ENCODE measurements at regions not wholly inside any gene's neighbourhood (a gene's known extent, or its start where the extent isn't known, plus 50 kb on each side); places are given as distances from the start of the nearest gene placed in this dataset.

DNA sequence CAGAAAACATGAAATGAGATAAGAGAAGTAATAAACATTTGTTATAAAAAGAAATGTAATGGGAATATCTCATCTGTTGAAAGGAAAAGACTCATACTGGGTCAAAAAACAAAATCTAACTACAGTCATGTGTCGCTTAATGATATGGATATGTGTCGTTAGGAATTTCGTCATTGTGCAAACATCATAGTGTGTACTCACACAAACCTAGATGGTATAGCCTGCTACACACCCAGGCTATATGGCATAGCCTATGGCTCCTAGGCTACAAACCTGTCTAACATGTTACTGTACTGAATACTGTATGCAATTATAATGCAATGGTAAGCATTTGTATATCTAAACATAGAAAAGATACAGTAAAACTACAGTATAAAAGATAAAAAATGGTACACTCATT, 89.8 kb upstream of the ZC3H12C start:
- Histone ChIP-seq H3K27me3 (ENCODE audit: insufficient read depth in 3 of 3, low read length in 2 of 3) (no peaks in the 10 kb centered on the region), H3K27ac (no peak overlapping the region), H3K4me3 (no peak overlapping the region), H3K9me3 (peaks cover 4% of the 10 kb centered on the region), H3K36me3 (ENCODE audit: insufficient read depth in 1 of 2, low read depth in 1 of 2) (no peaks in the 10 kb centered on the region), H3K4me1 (peaks cover 20% of the 10 kb centered on the region)
- TF ChIP-seq, protein P1, sequence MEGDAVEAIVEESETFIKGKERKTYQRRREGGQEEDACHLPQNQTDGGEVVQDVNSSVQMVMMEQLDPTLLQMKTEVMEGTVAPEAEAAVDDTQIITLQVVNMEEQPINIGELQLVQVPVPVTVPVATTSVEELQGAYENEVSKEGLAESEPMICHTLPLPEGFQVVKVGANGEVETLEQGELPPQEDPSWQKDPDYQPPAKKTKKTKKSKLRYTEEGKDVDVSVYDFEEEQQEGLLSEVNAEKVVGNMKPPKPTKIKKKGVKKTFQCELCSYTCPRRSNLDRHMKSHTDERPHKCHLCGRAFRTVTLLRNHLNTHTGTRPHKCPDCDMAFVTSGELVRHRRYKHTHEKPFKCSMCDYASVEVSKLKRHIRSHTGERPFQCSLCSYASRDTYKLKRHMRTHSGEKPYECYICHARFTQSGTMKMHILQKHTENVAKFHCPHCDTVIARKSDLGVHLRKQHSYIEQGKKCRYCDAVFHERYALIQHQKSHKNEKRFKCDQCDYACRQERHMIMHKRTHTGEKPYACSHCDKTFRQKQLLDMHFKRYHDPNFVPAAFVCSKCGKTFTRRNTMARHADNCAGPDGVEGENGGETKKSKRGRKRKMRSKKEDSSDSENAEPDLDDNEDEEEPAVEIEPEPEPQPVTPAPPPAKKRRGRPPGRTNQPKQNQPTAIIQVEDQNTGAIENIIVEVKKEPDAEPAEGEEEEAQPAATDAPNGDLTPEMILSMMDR (IDR thresholded peaks at IDR 0.05) = no peak
- no peak for ATAC-seq
- no peak for DNase-seq
- intact Hi-C loops (cut with DNase I) = loop anchor here in 1 of 2 donors (5.0 to 10.0 kb wide), 2 partner anchors 64 to 91 kb away; partner anchors contain the start of gene ZC3H12C
- WGBS, 3 donors = 95 to 96% (median 96%) methylated on average over 3 of the region's 3 CpGs

DNA sequence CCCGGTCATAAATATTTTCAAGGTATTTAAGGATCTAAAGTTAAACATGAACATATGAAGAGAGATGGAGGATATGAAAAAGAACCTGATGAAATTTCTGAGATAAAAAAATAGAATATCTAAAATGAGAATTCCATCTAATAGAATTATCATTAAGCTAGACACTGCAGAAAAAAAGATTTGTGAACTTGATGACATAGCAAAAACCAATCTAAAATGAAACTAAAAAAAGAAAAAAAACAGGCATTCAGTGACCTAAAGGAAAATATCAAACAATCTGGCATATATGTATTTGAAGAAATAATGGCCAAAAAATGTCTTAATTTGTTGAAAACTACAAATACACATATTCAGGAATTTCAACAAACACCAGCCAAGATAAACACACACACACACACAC, 81.6 kb upstream of the ZC3H12C start:
- H3K36me3 ChIP-seq (ENCODE audit: insufficient read depth in 1 of 2, low read depth in 1 of 2) = no peaks in the 10 kb centered on the region
- DNase-seq = no peak
- H3K27me3 ChIP-seq (ENCODE audit: insufficient read depth in 3 of 3, low read length in 2 of 3) = no peaks in the 10 kb centered on the region
- no peaks in the 10 kb centered on the region for H3K4me1 ChIP-seq
- no peak for ATAC-seq
- TF ChIP-seq, protein P1 (IDR thresholded peaks at IDR 0.05) = no peak
- H3K9me3 ChIP-seq = peaks cover 4% of the 10 kb centered on the region
- intact Hi-C loops (cut with DNase I) = no loop called here
- no peak overlapping the region for H3K4me3 ChIP-seq
- no peak overlapping the region for H3K27ac ChIP-seq
- WGBS, 3 donors = 90 to 100% (median 96%) methylated on average over 1 of the region's 1 CpG

DNA sequence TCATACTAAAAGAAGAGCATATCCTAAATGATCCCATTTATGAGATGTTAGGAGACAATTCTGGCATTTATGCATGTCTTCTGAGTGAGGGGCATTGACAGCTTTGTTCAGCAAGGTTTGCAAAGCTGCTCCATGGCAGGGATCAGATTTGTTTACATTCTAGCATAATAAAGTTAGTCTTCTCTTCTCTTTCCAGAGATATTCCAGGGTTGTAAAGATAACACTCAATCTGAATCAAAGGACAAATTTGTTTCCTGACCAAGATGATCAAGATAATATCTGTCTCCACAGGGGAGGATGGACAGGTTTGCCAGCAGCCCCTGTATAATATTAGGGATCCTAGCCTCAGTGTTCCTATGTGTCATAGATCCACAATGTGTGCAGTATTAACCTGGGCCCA, 77.5 kb upstream of the ZC3H12C start:
- DNase-seq = no peak
- ATAC-seq = no peak
- no peaks in the 10 kb centered on the region for H3K4me1 ChIP-seq
- intact Hi-C loops (cut with DNase I) = no loop called here
- H3K9me3 ChIP-seq = peaks cover 4% of the 10 kb centered on the region
- no peak overlapping the region for H3K27ac ChIP-seq
- no peaks in the 10 kb centered on the region for H3K27me3 ChIP-seq (ENCODE audit: insufficient read depth in 3 of 3, low read length in 2 of 3)
- no peak overlapping the region for H3K4me3 ChIP-seq
- H3K36me3 ChIP-seq (ENCODE audit: insufficient read depth in 1 of 2, low read depth in 1 of 2) = no peaks in the 10 kb centered on the region
- TF ChIP-seq, protein P1 (IDR thresholded peaks at IDR 0.05) = no peak

DNA sequence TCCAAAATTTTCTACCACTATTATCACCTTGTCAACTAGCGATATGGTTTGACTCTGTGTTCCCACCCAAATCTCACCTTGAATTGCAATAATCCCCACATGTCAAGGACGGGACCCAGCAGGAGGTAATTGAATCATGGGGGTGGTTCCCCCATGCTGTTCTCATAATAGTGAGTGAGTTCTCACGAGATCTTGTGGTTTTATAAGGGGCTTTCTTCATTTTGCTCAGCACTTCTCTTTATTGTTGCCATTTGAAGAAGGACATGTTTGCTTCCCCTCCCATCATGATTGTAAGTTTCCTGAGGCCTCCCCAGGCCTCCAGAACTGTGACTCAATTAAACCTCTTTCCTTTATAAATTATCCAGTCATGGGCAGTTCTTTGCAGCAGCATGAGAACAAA, 73.5 kb upstream of the ZC3H12C start:
- TF ChIP-seq, protein P1 (IDR thresholded peaks at IDR 0.05) = no peak
- 63 to 76% (median 65%) methylated on average over 3 of the region's 3 CpGs for whole genome bisulfite sequencing, 3 donors
- no peak for ATAC-seq

GRCh38 chr11:110022548-110022947, 70.6 kb upstream of the ZC3H12C start:
- no peak overlapping the region for H3K27ac ChIP-seq

More for the DNA sequence above, 73.5 kb upstream of the ZC3H12C start:
- DNase-seq = no peak
- H3K36me3 ChIP-seq (ENCODE audit: insufficient read depth in 1 of 2, low read depth in 1 of 2) = no peaks in the 10 kb centered on the region
- no peaks in the 10 kb centered on the region for H3K27me3 ChIP-seq (ENCODE audit: insufficient read depth in 3 of 3, low read length in 2 of 3)
- H3K4me3 ChIP-seq = no peak overlapping the region
- no peaks in the 10 kb centered on the region for H3K4me1 ChIP-seq
- H3K9me3 ChIP-seq = no peaks in the 10 kb centered on the region
- H3K27ac ChIP-seq = no peak overlapping the region
- intact Hi-C loops (cut with DNase I) = no loop called here

More at GRCh38 chr11:110022548-110022947, 70.6 kb upstream of the ZC3H12C start:
- intact Hi-C loops (cut with DNase I) = no loop called here
- DNase-seq (no peak), ATAC-seq (no peak)
- H3K36me3 ChIP-seq (ENCODE audit: insufficient read depth in 1 of 2, low read depth in 1 of 2) = no peaks in the 10 kb centered on the region
- WGBS, 3 donors = 71 to 81% (median 81%) methylated on average over 1 of the region's 1 CpG
- H3K27me3 ChIP-seq (ENCODE audit: insufficient read depth in 3 of 3, low read length in 2 of 3) = no peaks in the 10 kb centered on the region
- TF ChIP-seq, protein P1 (IDR thresholded peaks at IDR 0.05) = no peak
- no peak overlapping the region for H3K4me3 ChIP-seq
- no peaks in the 10 kb centered on the region for H3K9me3 ChIP-seq
- H3K4me1 ChIP-seq = no peaks in the 10 kb centered on the region

Data from psoas muscle (tissue), 7 donors.